GM12892 (cell line): ENCODE measurements at regions not wholly inside any gene's neighbourhood (a gene's known extent, or its start where the extent isn't known, plus 50 kb on each side); places are given as distances from the start of the nearest gene placed in this dataset.

Experiments
- POLR2A ChIP-seq: IDR thresholded peaks from 2 replicates; pipeline ENCODE4 v1.6.1; 2011; ENCODE audit warnings: low read depth, low read length, control low read depth
- POLR2AphosphoS5 ChIP-seq: IDR thresholded peaks from 2 replicates; pipeline ENCODE4 v1.6.1; 2011; ENCODE audit warnings: low read depth, low read length, control low read depth

DNA sequence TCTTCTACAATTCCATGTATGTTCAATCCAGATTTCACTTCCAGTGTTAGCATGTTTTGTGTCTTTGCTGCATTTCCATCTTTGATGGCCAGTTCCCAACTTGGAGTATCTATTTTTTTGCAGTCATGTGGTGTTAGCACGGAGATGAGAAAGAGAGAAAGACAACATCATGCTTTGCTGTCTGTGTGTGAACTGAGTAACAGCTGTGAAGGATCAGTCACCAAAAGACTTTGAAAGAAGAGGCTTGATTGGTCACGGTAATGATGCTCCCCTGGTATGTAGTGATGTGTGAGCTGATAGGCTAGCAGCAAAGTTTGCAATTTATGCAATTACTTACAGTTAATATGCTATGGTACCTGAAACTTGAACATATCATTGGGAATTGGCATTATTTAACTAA, 731.3 kb upstream of the NRSN1 start:
- TF ChIP-seq POLR2AphosphoS5 = no peak
- TF ChIP-seq POLR2A = no peak
